Glutamatergic neuron (in vitro differentiated cells): ENCODE measurements at regions not wholly inside any gene's neighbourhood (a gene's known extent, or its start where the extent isn't known, plus 50 kb on each side); places are given as distances from the start of the nearest gene placed in this dataset.

Source experiments
- DNase-seq: peaks from one replicate; pipeline ENCODE4 v3.0.0; 2022
- H3K27ac Mint-ChIP-seq: one replicate; pipeline ENCODE4 v1.8.0; 2020; ENCODE audit warnings: mild to moderate bottlenecking, mixed read lengths, inconsistent platforms; ENCODE audit not compliant: unreplicated experiment
- H3K27me3 Mint-ChIP-seq: one replicate; pipeline ENCODE4 v1.8.0; 2020; ENCODE audit warnings: mild to moderate bottlenecking, moderate library complexity, mixed read lengths, inconsistent platforms; ENCODE audit not compliant: unreplicated experiment
- H3K36me3 Mint-ChIP-seq: one replicate; pipeline ENCODE4 v1.8.0; 2020; ENCODE audit warnings: mild to moderate bottlenecking, mixed read lengths, inconsistent platforms; ENCODE audit not compliant: unreplicated experiment
- H3K4me1 Mint-ChIP-seq: one replicate; pipeline ENCODE4 v1.8.0; 2020; ENCODE audit warnings: mild to moderate bottlenecking, low read depth, mixed read lengths, inconsistent platforms; ENCODE audit not compliant: unreplicated experiment
- H3K4me3 Mint-ChIP-seq: one replicate; pipeline ENCODE4 v1.8.0; 2020; ENCODE audit warnings: mild to moderate bottlenecking, mixed read lengths, inconsistent platforms; ENCODE audit not compliant: unreplicated experiment
- H3K9me3 Mint-ChIP-seq: one replicate; pipeline ENCODE4 v1.8.0; 2020; ENCODE audit warnings: mild to moderate bottlenecking, moderate library complexity, mixed read lengths, inconsistent platforms; ENCODE audit not compliant: unreplicated experiment
- CTCF ChIP-seq: fragments of 200-600 bp; sonication (generic); IDR thresholded peaks from one replicate; pipeline ENCODE4 v1.5.0; 2021; ENCODE audit not compliant: partially characterized antibody, unreplicated experiment

- peaks cover 11% of the 10 kb centered on the region for H3K36me3 Mint-ChIP-seq
- TF ChIP-seq CTCF = no peak
- DNase-seq = no peak
- H3K9me3 Mint-ChIP-seq = peaks cover 7% of the 10 kb centered on the region
- H3K4me1 Mint-ChIP-seq = peaks cover 18% of the 10 kb centered on the region
- H3K4me3 Mint-ChIP-seq = no peak overlapping the region
- no peak overlapping the region for H3K27ac Mint-ChIP-seq
- H3K27me3 Mint-ChIP-seq = peaks cover 6% of the 10 kb centered on the region
These were observed 157.9 kb downstream of the ARL4C start for GRCh38 chr2:234339011-234339410.

DNA sequence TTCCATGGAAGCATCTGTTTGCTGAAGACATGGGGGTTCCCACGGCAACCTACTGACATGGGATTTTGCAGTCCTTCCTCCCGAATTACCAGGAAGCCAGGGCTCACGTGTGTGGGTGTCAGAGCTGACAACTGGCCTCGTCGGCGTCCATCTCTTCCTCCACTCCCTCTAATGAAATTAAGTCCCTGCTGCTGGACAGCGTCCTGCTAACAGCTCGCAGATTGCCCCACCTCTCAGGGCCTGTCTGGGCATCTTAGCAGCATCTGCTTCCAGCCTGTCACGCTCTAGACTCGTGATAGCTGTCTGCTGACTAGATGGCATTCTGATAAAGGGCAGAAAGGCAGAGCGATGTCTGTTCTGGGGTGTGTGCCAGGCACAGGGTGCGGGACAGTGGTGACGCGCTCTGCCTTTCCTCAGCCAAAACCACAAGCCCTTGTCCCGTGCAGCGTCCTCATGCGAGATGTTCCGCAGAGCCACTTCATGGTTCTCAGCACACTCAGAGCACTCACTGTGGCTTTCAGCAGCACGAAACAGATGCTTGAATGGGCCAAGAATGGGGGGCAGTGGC, 161.1 kb downstream of the ARL4C start:
- Mint-ChIP-seq H3K27me3 (peaks cover 6% of the 10 kb centered on the region), H3K4me3 (peak overlapping the region; percentile 74), H3K36me3 (peaks cover 19% of the 10 kb centered on the region), H3K9me3 (peaks cover 7% of the 10 kb centered on the region), H3K27ac (peak overlapping the region; percentile 96), H3K4me1 (peaks cover 23% of the 10 kb centered on the region)
- TF ChIP-seq CTCF = no peak
- DNase-seq = peak; percentile 72

GRCh38 chr2:234334756-234335155, 162.1 kb downstream of the ARL4C start:
- H3K27ac Mint-ChIP-seq = peak overlapping the region; percentile 96
- DNase-seq = peak; percentile 40
- peaks cover 18% of the 10 kb centered on the region for H3K36me3 Mint-ChIP-seq
- peaks cover 7% of the 10 kb centered on the region for H3K9me3 Mint-ChIP-seq
- TF ChIP-seq CTCF = no peak
- peaks cover 6% of the 10 kb centered on the region for H3K27me3 Mint-ChIP-seq
- peaks cover 23% of the 10 kb centered on the region for H3K4me1 Mint-ChIP-seq
- peak overlapping the region; percentile 52 for H3K4me3 Mint-ChIP-seq

DNA sequence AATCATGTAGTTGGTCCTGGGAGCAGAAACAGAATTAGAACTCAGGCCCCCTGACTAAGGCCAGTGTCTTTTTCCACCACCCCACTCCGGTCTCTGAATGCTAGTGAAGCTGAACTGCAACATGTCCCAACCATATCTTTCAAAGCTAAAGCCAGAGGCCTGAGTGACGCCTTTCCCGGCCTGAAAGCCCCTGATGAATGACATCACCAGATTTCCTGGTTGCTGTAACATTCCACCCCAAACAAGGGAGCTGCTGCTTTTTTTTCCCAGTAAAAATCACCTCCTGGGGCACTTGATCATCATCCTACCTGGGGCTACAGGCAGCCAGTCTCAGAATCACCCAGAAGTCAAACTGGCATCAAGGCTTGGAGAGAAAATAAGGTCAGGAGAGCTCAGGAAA, 162.7 kb downstream of the ARL4C start:
- H3K9me3 Mint-ChIP-seq = peaks cover 7% of the 10 kb centered on the region
- peaks cover 6% of the 10 kb centered on the region for H3K27me3 Mint-ChIP-seq
- peak overlapping the region; percentile 47 for H3K4me3 Mint-ChIP-seq
- peaks cover 12% of the 10 kb centered on the region for H3K36me3 Mint-ChIP-seq
- peak overlapping the region; percentile 96 for H3K27ac Mint-ChIP-seq
- peaks cover 23% of the 10 kb centered on the region for H3K4me1 Mint-ChIP-seq
- no peak for TF ChIP-seq CTCF
- DNase-seq = peak; percentile 36

GRCh38 chr2:234333168-234334130, 163.4 kb downstream of the ARL4C start:
- peaks cover 6% of the 10 kb centered on the region for H3K27me3 Mint-ChIP-seq
- no peak overlapping the region for H3K27ac Mint-ChIP-seq
- DNase-seq = no peak
- H3K9me3 Mint-ChIP-seq = peaks cover 7% of the 10 kb centered on the region
- H3K4me3 Mint-ChIP-seq = no peak overlapping the region
- peaks cover 8% of the 10 kb centered on the region for H3K36me3 Mint-ChIP-seq
- TF ChIP-seq CTCF = no peak
- peaks cover 25% of the 10 kb centered on the region for H3K4me1 Mint-ChIP-seq
